ENCODE measurements at regions not wholly inside any gene's neighbourhood (a gene's known extent, or its start where the extent isn't known, plus 50 kb on each side); places are given as distances from the start of the nearest gene placed in this dataset.

DNA sequence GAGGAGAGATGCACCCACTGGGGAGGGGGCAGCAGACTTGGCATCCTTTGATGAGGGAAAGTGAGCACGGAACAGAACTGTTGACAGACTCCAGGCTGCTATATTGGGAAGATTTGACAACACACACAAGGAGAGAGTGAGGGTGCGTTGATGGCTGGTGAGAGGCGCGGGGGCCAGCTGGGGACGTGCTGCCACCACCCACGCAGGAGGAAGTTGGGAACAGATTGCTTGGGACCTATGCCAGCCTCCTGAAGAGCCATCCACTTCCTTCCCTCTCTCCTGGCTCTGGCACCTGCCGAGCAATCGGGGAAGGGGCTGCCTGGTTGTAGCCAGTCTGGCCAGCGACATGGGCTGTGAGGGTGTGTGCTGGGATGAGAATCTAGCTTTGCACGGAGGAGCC, 223.7 kb upstream of the CSF3R start:
- no peaks in the 10 kb centered on the region for H3K9me3 ChIP-seq
- no peak for DNase-seq
- no peak overlapping the region for H3K27ac ChIP-seq
- no peaks in the 10 kb centered on the region for H3K4me1 ChIP-seq
- intact Hi-C loops (cut with DNase I): loop anchor here (5.0 kb wide), 1 partner anchor 726 kb away; no protein-coding TSS in a partner anchor
- TF ChIP-seq, protein P1, sequence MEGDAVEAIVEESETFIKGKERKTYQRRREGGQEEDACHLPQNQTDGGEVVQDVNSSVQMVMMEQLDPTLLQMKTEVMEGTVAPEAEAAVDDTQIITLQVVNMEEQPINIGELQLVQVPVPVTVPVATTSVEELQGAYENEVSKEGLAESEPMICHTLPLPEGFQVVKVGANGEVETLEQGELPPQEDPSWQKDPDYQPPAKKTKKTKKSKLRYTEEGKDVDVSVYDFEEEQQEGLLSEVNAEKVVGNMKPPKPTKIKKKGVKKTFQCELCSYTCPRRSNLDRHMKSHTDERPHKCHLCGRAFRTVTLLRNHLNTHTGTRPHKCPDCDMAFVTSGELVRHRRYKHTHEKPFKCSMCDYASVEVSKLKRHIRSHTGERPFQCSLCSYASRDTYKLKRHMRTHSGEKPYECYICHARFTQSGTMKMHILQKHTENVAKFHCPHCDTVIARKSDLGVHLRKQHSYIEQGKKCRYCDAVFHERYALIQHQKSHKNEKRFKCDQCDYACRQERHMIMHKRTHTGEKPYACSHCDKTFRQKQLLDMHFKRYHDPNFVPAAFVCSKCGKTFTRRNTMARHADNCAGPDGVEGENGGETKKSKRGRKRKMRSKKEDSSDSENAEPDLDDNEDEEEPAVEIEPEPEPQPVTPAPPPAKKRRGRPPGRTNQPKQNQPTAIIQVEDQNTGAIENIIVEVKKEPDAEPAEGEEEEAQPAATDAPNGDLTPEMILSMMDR (IDR thresholded peaks at IDR 0.05): no peak
- TF ChIP-seq POLR2A (IDR thresholded peaks at IDR 0.05): no peak
- H3K4me3 ChIP-seq (replicated peaks in 1 of 3): no peak overlapping the region
- 58 to 68% methylated on average over 10 of the region's 10 CpGs for WGBS, 2 donors
- no peaks in the 10 kb centered on the region for H3K27me3 ChIP-seq
- H3K36me3 ChIP-seq: no peaks in the 10 kb centered on the region

- 54 to 71% methylated on average over 4 of the region's 4 CpGs for WGBS, 2 donors
- no peak overlapping the region for H3K27ac ChIP-seq
- H3K4me3 ChIP-seq (replicated peaks in 1 of 3): no peak overlapping the region
- no peaks in the 10 kb centered on the region for H3K36me3 ChIP-seq
- no peak for DNase-seq
- intact Hi-C loops (cut with DNase I): loop anchor here (5.0 kb wide), 1 partner anchor 727 kb away; no protein-coding TSS in a partner anchor
- TF ChIP-seq, protein P1 (IDR thresholded peaks at IDR 0.05): no peak
- TF ChIP-seq POLR2A (IDR thresholded peaks at IDR 0.05): no peak
- no peaks in the 10 kb centered on the region for H3K4me1 ChIP-seq
- H3K9me3 ChIP-seq: no peaks in the 10 kb centered on the region
- no peaks in the 10 kb centered on the region for H3K27me3 ChIP-seq
Measured at GRCh38 chr1:36705629-36706028, 222.9 kb upstream of the CSF3R start.

DNA sequence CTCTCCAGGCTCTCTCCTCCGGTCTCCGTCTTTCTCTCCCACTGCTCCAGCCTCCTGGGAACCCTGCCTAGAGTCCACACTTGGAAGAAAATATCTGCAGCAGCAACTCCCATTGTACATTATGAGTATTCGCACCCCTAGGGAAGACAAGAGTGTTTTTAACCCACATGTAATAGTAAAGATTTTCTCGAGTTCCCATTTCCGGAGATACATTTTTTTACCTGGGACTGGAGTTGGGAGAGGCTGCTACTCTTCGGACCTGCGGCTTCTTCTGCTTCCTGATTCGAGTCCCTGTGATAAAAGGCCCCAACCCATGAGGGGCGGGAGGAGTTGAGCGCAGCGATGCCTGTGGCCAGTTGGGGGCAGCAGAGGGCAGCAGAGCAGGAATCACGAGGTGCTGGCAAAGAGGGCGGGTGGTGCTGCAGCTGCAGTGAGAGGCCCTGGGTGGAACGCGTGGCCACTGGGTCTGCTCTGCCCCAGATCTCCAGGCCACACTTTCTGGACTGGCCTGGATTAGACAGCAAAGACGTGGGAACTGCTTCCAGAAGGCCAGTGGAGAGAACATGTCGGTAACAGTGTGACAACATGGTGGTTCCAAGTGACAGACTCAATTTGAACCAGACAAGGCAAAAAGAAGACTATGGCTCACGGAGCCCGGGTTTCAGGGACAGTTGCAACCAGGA, 221.0 kb upstream of the CSF3R start:
- DNase-seq: peak; percentile 71 to 79
- intact Hi-C loops (cut with DNase I): no loop called here

DNA sequence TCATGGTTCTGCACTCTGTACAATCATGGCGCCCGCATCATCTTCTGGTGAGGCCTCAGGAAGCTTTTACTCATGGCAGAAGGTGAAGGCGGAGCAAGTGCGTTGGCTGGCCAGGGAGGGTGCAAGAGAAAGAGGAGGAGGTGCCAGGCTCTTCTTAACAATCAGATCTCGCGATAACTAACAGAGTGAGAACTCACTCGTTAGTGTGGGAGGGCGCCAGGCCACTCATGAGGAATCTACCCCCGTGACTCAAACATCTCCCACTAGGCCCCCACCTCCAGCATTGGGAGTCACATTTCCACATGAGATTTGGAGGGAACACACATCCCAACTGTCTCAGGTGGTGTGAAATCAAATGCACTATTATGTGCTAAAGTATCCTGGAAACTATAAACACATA, 220.2 kb upstream of the CSF3R start:
- DNase-seq: no peak
- 78 to 83% methylated on average over 9 of the region's 9 CpGs for WGBS, 2 donors
- H3K4me3 ChIP-seq (replicated peaks in 1 of 3): no peak overlapping the region
- no peaks in the 10 kb centered on the region for H3K36me3 ChIP-seq
- TF ChIP-seq POLR2A (IDR thresholded peaks at IDR 0.05): no peak
- TF ChIP-seq, protein P1 (IDR thresholded peaks at IDR 0.05): no peak
- no peaks in the 10 kb centered on the region for H3K4me1 ChIP-seq
- H3K27me3 ChIP-seq: no peaks in the 10 kb centered on the region
- H3K27ac ChIP-seq: no peak overlapping the region
- H3K9me3 ChIP-seq: no peaks in the 10 kb centered on the region
- intact Hi-C loops (cut with DNase I): no loop called here

More for the DNA sequence above, 221.0 kb upstream of the CSF3R start:
- no peak for TF ChIP-seq POLR2A (IDR thresholded peaks at IDR 0.05)
- TF ChIP-seq, protein P1 (IDR thresholded peaks at IDR 0.05): peak; percentile 60 to 89 (median 76)
- Histone ChIP-seq H3K9me3 (no peaks in the 10 kb centered on the region), H3K4me3 (replicated peaks in 1 of 3) (no peak overlapping the region), H3K4me1 (no peaks in the 10 kb centered on the region), H3K27me3 (no peaks in the 10 kb centered on the region), H3K27ac (no peak overlapping the region), H3K36me3 (no peaks in the 10 kb centered on the region)
- 20 to 24% methylated on average over 19 of the region's 19 CpGs for WGBS, 2 donors

DNA sequence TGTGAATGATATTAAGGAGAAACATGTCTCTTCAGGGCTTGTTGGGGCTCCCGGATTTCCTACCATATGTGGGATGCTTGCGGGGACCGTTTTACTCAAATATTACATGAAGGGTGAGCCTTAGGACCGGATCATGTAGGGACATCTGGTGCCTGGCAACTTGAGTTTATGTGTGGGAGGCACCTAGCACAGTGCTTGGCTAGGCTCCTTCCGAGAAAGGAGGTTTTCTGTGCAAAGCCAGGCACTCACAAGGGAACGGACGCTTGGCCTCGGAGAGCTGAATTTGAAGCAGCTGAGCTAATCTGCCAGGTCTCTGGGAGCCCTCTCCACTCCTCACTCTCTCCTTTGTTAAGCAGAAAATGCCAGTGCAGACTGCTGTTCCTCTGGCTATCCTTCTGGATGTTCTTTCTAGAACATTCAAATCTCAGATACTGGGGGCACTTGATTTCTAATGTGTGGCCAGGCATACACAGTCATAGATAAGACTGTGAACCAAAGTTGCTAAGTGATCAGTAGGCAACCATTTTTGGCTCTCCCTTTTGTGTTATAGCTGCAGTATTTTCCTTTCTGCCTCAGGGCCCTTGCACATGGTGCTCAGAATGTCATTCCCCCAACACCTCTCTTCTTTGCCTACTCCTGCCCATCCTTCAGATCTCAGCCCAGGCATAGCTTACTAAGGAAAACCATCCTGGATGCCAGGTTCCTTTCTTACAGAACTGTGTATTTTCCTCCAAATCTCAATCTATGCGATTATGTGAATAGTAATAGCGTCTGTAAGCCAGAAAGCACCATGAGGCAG, 216.6 kb upstream of the CSF3R start:
- no peaks in the 10 kb centered on the region for H3K4me1 ChIP-seq
- H3K27me3 ChIP-seq: no peaks in the 10 kb centered on the region
- H3K27ac ChIP-seq: no peak overlapping the region
- intact Hi-C loops (cut with DNase I): no loop called here
- H3K9me3 ChIP-seq: no peaks in the 10 kb centered on the region
- H3K36me3 ChIP-seq: no peaks in the 10 kb centered on the region
- no peak overlapping the region for H3K4me3 ChIP-seq (replicated peaks in 1 of 3)
- 41 to 62% methylated on average over 10 of the region's 10 CpGs for WGBS, 2 donors
- no peak for DNase-seq
- TF ChIP-seq, protein P1 (IDR thresholded peaks at IDR 0.05): no peak
- TF ChIP-seq POLR2A (IDR thresholded peaks at IDR 0.05): no peak
